ENCODE measurements at regions not wholly inside any gene's neighbourhood (a gene's known extent, or its start where the extent isn't known, plus 50 kb on each side); places are given as distances from the start of the nearest gene placed in this dataset.

- TF ChIP-seq CTCF (IDR thresholded peaks at IDR 0.05; ENCODE audit: borderline replicate concordance, insufficient read depth, low read depth, low read length) = no peak
- H3K4me3 ChIP-seq (ENCODE audit: low read depth, low read length) = no peak overlapping the region
Observed at GRCh38 chr16:50906454-50906853, 164.6 kb downstream of the CYLD start.

- no peak overlapping the region for H3K4me3 ChIP-seq (ENCODE audit: low read depth, low read length)
- no peak for TF ChIP-seq CTCF (IDR thresholded peaks at IDR 0.05; ENCODE audit: borderline replicate concordance, insufficient read depth, low read depth, low read length)
Observed at GRCh38 chr16:50902457-50902856, 160.6 kb downstream of the CYLD start.

GRCh38 chr16:50901062-50901461 is 159.2 kb downstream of the CYLD start:
- H3K4me3 ChIP-seq (ENCODE audit: low read depth, low read length) = no peak overlapping the region
- no peak for TF ChIP-seq CTCF (IDR thresholded peaks at IDR 0.05; ENCODE audit: borderline replicate concordance, insufficient read depth, low read depth, low read length)

GRCh38 chr16:50900391-50900942 is 158.6 kb downstream of the CYLD start:
- no peak for TF ChIP-seq CTCF (IDR thresholded peaks at IDR 0.05; ENCODE audit: borderline replicate concordance, insufficient read depth, low read depth, low read length)

GRCh38 chr16:50899951-50900350 is 158.1 kb downstream of the CYLD start:
- H3K4me3 ChIP-seq (ENCODE audit: low read depth, low read length) = no peak overlapping the region
- TF ChIP-seq CTCF (IDR thresholded peaks at IDR 0.05; ENCODE audit: borderline replicate concordance, insufficient read depth, low read depth, low read length) = no peak

More at GRCh38 chr16:50900391-50900942, 158.6 kb downstream of the CYLD start:
- H3K4me3 ChIP-seq (ENCODE audit: low read depth, low read length) = no peak overlapping the region

GRCh38 chr16:50889746-50890145 is 147.9 kb downstream of the CYLD start:
- no peak for TF ChIP-seq CTCF (IDR thresholded peaks at IDR 0.05; ENCODE audit: borderline replicate concordance, insufficient read depth, low read depth, low read length)
- no peak overlapping the region for H3K4me3 ChIP-seq (ENCODE audit: low read depth, low read length)

- TF ChIP-seq CTCF (IDR thresholded peaks at IDR 0.05; ENCODE audit: borderline replicate concordance, insufficient read depth, low read depth, low read length) = no peak
Observed at GRCh38 chr16:50889276-50889675, 147.4 kb downstream of the CYLD start.

More at GRCh38 chr16:50889276-50889675, 147.4 kb downstream of the CYLD start:
- H3K4me3 ChIP-seq (ENCODE audit: low read depth, low read length) = no peak overlapping the region
